GM23338 (cell line): ENCODE measurements at regions not wholly inside any gene's neighbourhood (a gene's known extent, or its start where the extent isn't known, plus 50 kb on each side); places are given as distances from the start of the nearest gene placed in this dataset.

Source experiments
- ATAC-seq: fragments of 200-7000 bp; cut with Tn5 transposase; 3 replicates; pipeline ENCODE4 v1.9.1; 2020
- DNase-seq: peaks from one replicate; pipeline ENCODE4 v3.0.0-alpha.2; 2015; ENCODE audit warnings: low spot score
- H2AFZ ChIP-seq: fragments of 200-600 bp; sonication (generic); 2 replicates; pipeline ENCODE4 v1.8.0; 2016; ENCODE audit warnings: antibody characterized with exemption, mild to moderate bottlenecking, moderate library complexity
- H3F3A ChIP-seq: fragments of 200-600 bp; sonication (generic); replicated peaks from 2 replicates; pipeline ENCODE4 v1.8.0; 2017; ENCODE audit warnings: antibody characterized with exemption, mixed run types, low read depth
- H3K27ac ChIP-seq: fragments of 200-600 bp; sonication (generic); 2 replicates; pipeline ENCODE4 v1.6.1; 2016; ENCODE audit warnings: low read depth
- H3K27me3 ChIP-seq: fragments of 200-600 bp; sonication (generic); 2 replicates; pipeline ENCODE4 v1.8.0; 2016; ENCODE audit warnings: mild to moderate bottlenecking, mixed run types, moderate library complexity; ENCODE audit not compliant: insufficient read depth
- H3K36me3 ChIP-seq: fragments of 200-600 bp; sonication (generic); 2 replicates; pipeline ENCODE4 v1.8.0; 2016; ENCODE audit warnings: mild to moderate bottlenecking; ENCODE audit not compliant: insufficient read depth
- H3K4me1 ChIP-seq: fragments of 200-600 bp; sonication (generic); 2 replicates; pipeline ENCODE4 v1.8.0; 2016; ENCODE audit warnings: mild to moderate bottlenecking, moderate library complexity; ENCODE audit not compliant: insufficient read depth
- H3K4me2 ChIP-seq: fragments of 200-600 bp; sonication (generic); 2 replicates; pipeline ENCODE4 v1.7.1; 2017; ENCODE audit warnings: mixed run types
- H3K4me3 ChIP-seq: fragments of 200-600 bp; sonication (generic); 2 replicates; pipeline ENCODE4 v1.6.1; 2016; ENCODE audit warnings: mixed run types
- H3K79me2 ChIP-seq: fragments of 200-600 bp; sonication (generic); replicated peaks from 2 replicates; pipeline ENCODE4 v1.8.0; 2017; ENCODE audit warnings: mild to moderate bottlenecking; ENCODE audit not compliant: insufficient read depth
- H3K9me2 ChIP-seq: fragments of 200-600 bp; sonication (generic); 2 replicates; pipeline ENCODE4 v1.8.0; 2017; ENCODE audit not compliant: insufficient read depth
- H4K20me1 ChIP-seq: fragments of 200-600 bp; sonication (generic); replicated peaks from 2 replicates; pipeline ENCODE4 v1.8.0; 2017; ENCODE audit warnings: mild to moderate bottlenecking; ENCODE audit not compliant: insufficient read depth
- H3K27ac Mint-ChIP-seq: 2 replicates; pipeline ENCODE4 v1.8.0; 2020; ENCODE audit warnings: inconsistent platforms, mild to moderate bottlenecking, moderate library complexity, mixed read lengths
- H3K27me3 Mint-ChIP-seq: 3 replicates; pipeline ENCODE4 v1.8.0; 2022; ENCODE audit warnings: low read depth, mild to moderate bottlenecking, moderate library complexity, mixed read lengths, inconsistent platforms; ENCODE audit not compliant: insufficient read depth, poor library complexity
- H3K36me3 Mint-ChIP-seq: 3 replicates; pipeline ENCODE4 v1.8.0; 2021; ENCODE audit warnings: low read depth, mild to moderate bottlenecking, inconsistent platforms, moderate library complexity, mixed read lengths
- H3K4me1 Mint-ChIP-seq: 3 replicates; pipeline ENCODE4 v1.8.0; 2020; ENCODE audit warnings: mild to moderate bottlenecking, inconsistent platforms, mixed read lengths
- H3K4me3 Mint-ChIP-seq: 3 replicates; pipeline ENCODE4 v1.8.0; 2021; ENCODE audit warnings: moderate library complexity, mild to moderate bottlenecking, inconsistent platforms, mixed read lengths
- H3K9me3 Mint-ChIP-seq: 3 replicates; pipeline ENCODE4 v1.8.0; 2020; ENCODE audit warnings: moderate library complexity, mild to moderate bottlenecking, inconsistent platforms, mixed read lengths
- CREB1 ChIP-seq: fragments of 250-450 bp; sonication (Bioruptor Pico); IDR thresholded peaks from 2 replicates; pipeline ENCODE4 v1.5.0; 2020; ENCODE audit warnings: low read depth, mild to moderate bottlenecking, moderate library complexity
- EZH2phosphoT487 ChIP-seq: fragments of 200-600 bp; sonication (generic); IDR thresholded peaks from one replicate; pipeline ENCODE4 v1.8.1; 2018; ENCODE audit warnings: antibody characterized with exemption; ENCODE audit not compliant: unreplicated experiment
- NANOG ChIP-seq: IDR thresholded peaks from 2 replicates; pipeline ENCODE4 v1.6.1; 2016; ENCODE audit warnings: antibody characterized with exemption, borderline replicate concordance
- POLR2AphosphoS5 ChIP-seq: IDR thresholded peaks from 2 replicates; pipeline ENCODE4 v1.6.1; 2016; ENCODE audit warnings: antibody characterized with exemption, low read depth
- STAT1 ChIP-seq: IDR thresholded peaks from one replicate; pipeline ENCODE4 v1.6.1; 2016; ENCODE audit warnings: antibody characterized with exemption; ENCODE audit not compliant: unreplicated experiment
- ZNF114 ChIP-seq: fragments of 250-450 bp; sonication (Bioruptor Pico); IDR thresholded peaks from 2 replicates; pipeline ENCODE4 v1.5.0; 2020; ENCODE audit warnings: mild to moderate bottlenecking, moderate library complexity
- ZNF331 ChIP-seq: fragments of 250-450 bp; sonication (Bioruptor Pico); IDR thresholded peaks from 2 replicates; pipeline ENCODE4 v1.5.0; 2020; ENCODE audit warnings: low read depth, mild to moderate bottlenecking, moderate library complexity
- TF ChIP-seq, protein P1 (sequence below): IDR thresholded peaks from one replicate; pipeline ENCODE4 v1.6.1; 2018; ENCODE audit warnings: antibody characterized with exemption; ENCODE audit not compliant: unreplicated experiment
- TF ChIP-seq, protein P2 (sequence below), 2 experiments: fragments of 200-600 bp in 1 of 2; sonication (generic) in 1 of 2; conservative IDR thresholded peaks; 2 replicates each; pipeline versions ENCODE4 v1.5.1 to v1.6.1; 2016 to 2017; ENCODE audit warnings: antibody characterized with exemption in 2 of 2, low read depth in 2 of 2, mild to moderate bottlenecking in 2 of 2, moderate library complexity in 1 of 2

DNA sequence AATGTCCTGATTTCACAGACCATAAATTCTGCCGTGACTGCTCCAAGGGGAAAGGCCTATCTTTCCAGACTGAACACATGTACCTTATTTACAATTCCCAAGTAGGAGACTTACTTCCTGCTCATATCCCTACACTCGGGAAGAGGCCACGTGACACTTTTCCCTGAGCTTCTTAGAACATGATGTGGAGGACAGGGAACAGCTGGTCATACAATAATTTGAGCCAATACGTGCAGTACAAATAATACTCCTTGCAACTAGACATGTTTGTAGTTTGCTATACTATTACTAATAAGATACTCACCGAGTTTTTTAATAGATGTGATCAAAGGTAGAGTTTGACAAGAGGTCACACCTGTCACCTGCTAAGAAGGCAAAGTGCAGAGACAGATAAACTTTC lies 256.4 kb downstream of the SP3 start (continued):
- TF ChIP-seq, protein P1, sequence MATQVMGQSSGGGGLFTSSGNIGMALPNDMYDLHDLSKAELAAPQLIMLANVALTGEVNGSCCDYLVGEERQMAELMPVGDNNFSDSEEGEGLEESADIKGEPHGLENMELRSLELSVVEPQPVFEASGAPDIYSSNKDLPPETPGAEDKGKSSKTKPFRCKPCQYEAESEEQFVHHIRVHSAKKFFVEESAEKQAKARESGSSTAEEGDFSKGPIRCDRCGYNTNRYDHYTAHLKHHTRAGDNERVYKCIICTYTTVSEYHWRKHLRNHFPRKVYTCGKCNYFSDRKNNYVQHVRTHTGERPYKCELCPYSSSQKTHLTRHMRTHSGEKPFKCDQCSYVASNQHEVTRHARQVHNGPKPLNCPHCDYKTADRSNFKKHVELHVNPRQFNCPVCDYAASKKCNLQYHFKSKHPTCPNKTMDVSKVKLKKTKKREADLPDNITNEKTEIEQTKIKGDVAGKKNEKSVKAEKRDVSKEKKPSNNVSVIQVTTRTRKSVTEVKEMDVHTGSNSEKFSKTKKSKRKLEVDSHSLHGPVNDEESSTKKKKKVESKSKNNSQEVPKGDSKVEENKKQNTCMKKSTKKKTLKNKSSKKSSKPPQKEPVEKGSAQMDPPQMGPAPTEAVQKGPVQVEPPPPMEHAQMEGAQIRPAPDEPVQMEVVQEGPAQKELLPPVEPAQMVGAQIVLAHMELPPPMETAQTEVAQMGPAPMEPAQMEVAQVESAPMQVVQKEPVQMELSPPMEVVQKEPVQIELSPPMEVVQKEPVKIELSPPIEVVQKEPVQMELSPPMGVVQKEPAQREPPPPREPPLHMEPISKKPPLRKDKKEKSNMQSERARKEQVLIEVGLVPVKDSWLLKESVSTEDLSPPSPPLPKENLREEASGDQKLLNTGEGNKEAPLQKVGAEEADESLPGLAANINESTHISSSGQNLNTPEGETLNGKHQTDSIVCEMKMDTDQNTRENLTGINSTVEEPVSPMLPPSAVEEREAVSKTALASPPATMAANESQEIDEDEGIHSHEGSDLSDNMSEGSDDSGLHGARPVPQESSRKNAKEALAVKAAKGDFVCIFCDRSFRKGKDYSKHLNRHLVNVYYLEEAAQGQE: no peak
- no peak for TF ChIP-seq CREB1
- TF ChIP-seq EZH2phosphoT487: no peak
- TF ChIP-seq ZNF331: no peak

DNA sequence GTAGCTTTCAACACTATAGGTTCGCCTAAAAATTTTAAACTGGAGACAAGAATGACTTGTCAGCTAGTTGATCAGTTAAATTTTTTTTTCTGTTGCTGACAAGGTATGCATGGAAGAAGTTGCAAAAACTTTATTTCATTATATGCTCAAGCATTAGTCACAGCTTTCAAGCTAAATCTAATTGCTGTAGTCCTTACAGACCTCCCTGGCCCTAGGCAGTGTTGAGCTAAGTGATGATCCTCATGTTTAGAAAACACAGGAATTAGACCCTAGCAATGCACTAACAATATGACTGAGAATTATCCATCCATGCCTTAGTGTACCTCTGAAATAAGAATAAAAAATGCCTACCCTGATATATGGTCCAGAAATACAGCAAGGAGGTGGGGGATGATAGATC lies 253.4 kb downstream of the SP3 start:
- Histone ChIP-seq H3K4me1 (no peaks in the 10 kb centered on the region), H3F3A (no peaks in the 10 kb centered on the region), H3K9me2 (0 out of 2 replicates have a peak, but pooled peaks cover under 1% of the 10 kb centered on the region), H3K4me2 (no peak overlapping the region), H3K4me3 (no peak overlapping the region), H3K79me2 (no peaks in the 10 kb centered on the region), H2AFZ (no peak overlapping the region), H3K36me3 (no peaks in the 10 kb centered on the region; the same call in 1 of the 2 replicates), H3K27me3 (no peaks in the 10 kb centered on the region), H3K27ac (no peak overlapping the region), H4K20me1 (no peaks in the 10 kb centered on the region)
- no peak for TF ChIP-seq ZNF114 (CRISPR knock-in tag)
- Mint-ChIP-seq H3K4me3 (no peak overlapping the region), H3K36me3 (no peaks in the 10 kb centered on the region), H3K27ac (no peak overlapping the region), H3K4me1 (no peaks in the 10 kb centered on the region), H3K9me3 (no peaks in the 10 kb centered on the region), H3K27me3 (no peaks in the 10 kb centered on the region)
- ATAC-seq (no peak), DNase-seq (no peak)

DNA sequence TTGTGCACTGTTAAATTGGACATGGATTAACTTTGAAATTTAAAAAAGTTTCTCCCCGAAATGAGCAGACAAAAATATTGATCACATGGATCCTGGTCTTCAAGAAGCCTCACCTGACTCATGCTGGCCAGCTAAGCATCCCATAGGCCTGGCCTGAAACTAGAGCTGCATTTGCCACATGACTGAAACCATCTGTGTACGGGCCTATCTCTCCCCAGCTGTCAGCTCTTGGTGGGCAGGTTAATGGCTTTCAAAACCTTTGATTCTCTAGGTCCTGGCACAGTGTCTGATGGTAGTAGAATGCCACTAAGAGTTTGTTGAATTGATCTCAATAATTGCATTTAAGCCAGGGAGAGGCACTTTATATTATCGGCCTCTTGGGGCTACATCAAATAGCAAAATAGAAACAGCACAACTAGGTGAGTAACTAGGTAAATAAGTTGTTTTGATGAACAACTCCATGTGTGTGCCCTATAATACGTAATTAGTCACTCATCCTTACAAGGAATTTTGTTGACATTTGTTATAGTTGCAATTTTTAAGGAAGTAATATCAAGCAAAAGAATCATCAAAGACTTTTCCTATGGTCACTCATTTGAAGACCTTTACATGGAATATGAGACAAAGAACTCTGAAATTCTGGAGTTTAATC lies 251.1 kb downstream of the SP3 start:
- no peaks in the 10 kb centered on the region for H3K27me3 Mint-ChIP-seq
- H3F3A ChIP-seq: no peaks in the 10 kb centered on the region
- no peak overlapping the region for H3K4me3 Mint-ChIP-seq
- TF ChIP-seq STAT1: no peak
- no peak for TF ChIP-seq CREB1
- TF ChIP-seq POLR2AphosphoS5: no peak
- no peak for TF ChIP-seq NANOG
- TF ChIP-seq, protein P1: no peak
- TF ChIP-seq, protein P2, sequence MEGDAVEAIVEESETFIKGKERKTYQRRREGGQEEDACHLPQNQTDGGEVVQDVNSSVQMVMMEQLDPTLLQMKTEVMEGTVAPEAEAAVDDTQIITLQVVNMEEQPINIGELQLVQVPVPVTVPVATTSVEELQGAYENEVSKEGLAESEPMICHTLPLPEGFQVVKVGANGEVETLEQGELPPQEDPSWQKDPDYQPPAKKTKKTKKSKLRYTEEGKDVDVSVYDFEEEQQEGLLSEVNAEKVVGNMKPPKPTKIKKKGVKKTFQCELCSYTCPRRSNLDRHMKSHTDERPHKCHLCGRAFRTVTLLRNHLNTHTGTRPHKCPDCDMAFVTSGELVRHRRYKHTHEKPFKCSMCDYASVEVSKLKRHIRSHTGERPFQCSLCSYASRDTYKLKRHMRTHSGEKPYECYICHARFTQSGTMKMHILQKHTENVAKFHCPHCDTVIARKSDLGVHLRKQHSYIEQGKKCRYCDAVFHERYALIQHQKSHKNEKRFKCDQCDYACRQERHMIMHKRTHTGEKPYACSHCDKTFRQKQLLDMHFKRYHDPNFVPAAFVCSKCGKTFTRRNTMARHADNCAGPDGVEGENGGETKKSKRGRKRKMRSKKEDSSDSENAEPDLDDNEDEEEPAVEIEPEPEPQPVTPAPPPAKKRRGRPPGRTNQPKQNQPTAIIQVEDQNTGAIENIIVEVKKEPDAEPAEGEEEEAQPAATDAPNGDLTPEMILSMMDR (conservative IDR thresholded peaks at IDR 0.05; ENCODE audit: low read depth in 2 of 2): no peak
- DNase-seq: no peak
- no peaks in the 10 kb centered on the region for H3K79me2 ChIP-seq
- no peak overlapping the region for H2AFZ ChIP-seq
- no peaks in the 10 kb centered on the region for H3K36me3 ChIP-seq
- no peak overlapping the region for H3K27ac Mint-ChIP-seq
- no peaks in the 10 kb centered on the region for H3K27me3 ChIP-seq
- H3K27ac ChIP-seq: no peak overlapping the region
- H3K9me2 ChIP-seq: peaks cover 5% of the 10 kb centered on the region; the same call in 1 of the 2 replicates
- no peak for ATAC-seq
- no peaks in the 10 kb centered on the region for H3K4me1 Mint-ChIP-seq
- H3K4me1 ChIP-seq: no peaks in the 10 kb centered on the region
- H3K4me2 ChIP-seq: no peak overlapping the region
- no peaks in the 10 kb centered on the region for H3K36me3 Mint-ChIP-seq
- no peak overlapping the region for H3K4me3 ChIP-seq
- no peaks in the 10 kb centered on the region for H3K9me3 Mint-ChIP-seq
- no peaks in the 10 kb centered on the region for H4K20me1 ChIP-seq
